ENCODE measurements at regions not wholly inside any gene's neighbourhood (a gene's known extent, or its start where the extent isn't known, plus 50 kb on each side); places are given as distances from the start of the nearest gene placed in this dataset.

GRCh38 chr2:216942016-216942415 lies 82.2 kb upstream of the TNP1 start:
- TF ChIP-seq MYC (IDR thresholded peaks at IDR 0.05; ENCODE audit: low read depth, low read length) (no peak), CTCF (IDR thresholded peaks at IDR 0.05; ENCODE audit: low read depth, low read length) (no peak), POLR2A (IDR thresholded peaks at IDR 0.05; ENCODE audit: extremely low read depth, insufficient read length) (no peak)
- TF ChIP-seq, protein P1, sequence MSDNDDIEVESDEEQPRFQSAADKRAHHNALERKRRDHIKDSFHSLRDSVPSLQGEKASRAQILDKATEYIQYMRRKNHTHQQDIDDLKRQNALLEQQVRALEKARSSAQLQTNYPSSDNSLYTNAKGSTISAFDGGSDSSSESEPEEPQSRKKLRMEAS (IDR thresholded peaks at IDR 0.05; ENCODE audit: low read depth, low read length), result no peak
- no peak overlapping the region for H3K4me3 ChIP-seq (ENCODE audit: low read depth, low read length)
- no peak for DNase-seq (ENCODE audit: low read depth)

DNA sequence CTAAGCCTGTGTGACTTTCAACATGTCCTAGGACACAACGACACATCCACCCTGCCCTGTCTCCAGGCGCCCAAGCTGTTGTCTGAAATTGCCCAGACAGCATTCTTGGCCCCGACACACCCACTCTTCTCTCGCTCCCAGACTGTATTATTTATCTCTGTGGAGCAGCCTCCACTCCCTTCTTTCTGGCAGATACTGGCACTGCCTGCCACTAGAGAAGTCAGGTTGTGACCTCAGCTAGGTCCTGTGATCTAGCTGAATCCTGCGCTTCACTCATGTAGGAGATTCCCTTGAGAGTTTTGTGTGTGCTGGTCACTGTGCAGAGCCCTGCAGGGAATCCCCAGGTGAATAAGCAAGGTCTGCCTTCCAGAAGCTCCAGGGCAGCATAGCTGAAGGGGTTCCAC lies 77.1 kb upstream of the TNP1 start:
- H3K4me3 ChIP-seq (ENCODE audit: low read depth, low read length), result no peak overlapping the region
- no peak for DNase-seq (ENCODE audit: low read depth)
- TF ChIP-seq POLR2A (IDR thresholded peaks at IDR 0.05; ENCODE audit: extremely low read depth, insufficient read length) (no peak), MYC (IDR thresholded peaks at IDR 0.05; ENCODE audit: low read depth, low read length) (no peak), CTCF (IDR thresholded peaks at IDR 0.05; ENCODE audit: low read depth, low read length) (no peak)
- TF ChIP-seq, protein P1 (IDR thresholded peaks at IDR 0.05; ENCODE audit: low read depth, low read length), result no peak

- TF ChIP-seq POLR2A (IDR thresholded peaks at IDR 0.05; ENCODE audit: extremely low read depth, insufficient read length) (no peak), CTCF (IDR thresholded peaks at IDR 0.05; ENCODE audit: low read depth, low read length) (no peak), MYC (IDR thresholded peaks at IDR 0.05; ENCODE audit: low read depth, low read length) (no peak)
- TF ChIP-seq, protein P1 (IDR thresholded peaks at IDR 0.05; ENCODE audit: low read depth, low read length), result no peak
- DNase-seq (ENCODE audit: low read depth), result no peak
- no peak overlapping the region for H3K4me3 ChIP-seq (ENCODE audit: low read depth, low read length)
Measured at GRCh38 chr2:216934623-216935022, 74.8 kb upstream of the TNP1 start.

GRCh38 chr2:216934151-216934550 lies 74.3 kb upstream of the TNP1 start:
- TF ChIP-seq, protein P1 (IDR thresholded peaks at IDR 0.05; ENCODE audit: low read depth, low read length), result no peak
- TF ChIP-seq CTCF (IDR thresholded peaks at IDR 0.05; ENCODE audit: low read depth, low read length), result no peak
- TF ChIP-seq POLR2A (IDR thresholded peaks at IDR 0.05; ENCODE audit: extremely low read depth, insufficient read length), result no peak
- no peak for TF ChIP-seq MYC (IDR thresholded peaks at IDR 0.05; ENCODE audit: low read depth, low read length)
- no peak for DNase-seq (ENCODE audit: low read depth)
- H3K4me3 ChIP-seq (ENCODE audit: low read depth, low read length), result no peak overlapping the region

GRCh38 chr2:216932863-216933548 lies 73.1 kb upstream of the TNP1 start:
- H3K4me3 ChIP-seq (ENCODE audit: low read depth, low read length), result no peak overlapping the region
- no peak for DNase-seq (ENCODE audit: low read depth)
- TF ChIP-seq POLR2A (IDR thresholded peaks at IDR 0.05; ENCODE audit: extremely low read depth, insufficient read length) (no peak), CTCF (IDR thresholded peaks at IDR 0.05; ENCODE audit: low read depth, low read length) (no peak), MYC (IDR thresholded peaks at IDR 0.05; ENCODE audit: low read depth, low read length) (no peak)
- TF ChIP-seq, protein P1 (IDR thresholded peaks at IDR 0.05; ENCODE audit: low read depth, low read length), result no peak

Data from NB4 (cell line).